ENCODE measurements at regions not wholly inside any gene's neighbourhood (a gene's known extent, or its start where the extent isn't known, plus 50 kb on each side); places are given as distances from the start of the nearest gene placed in this dataset.

DNA sequence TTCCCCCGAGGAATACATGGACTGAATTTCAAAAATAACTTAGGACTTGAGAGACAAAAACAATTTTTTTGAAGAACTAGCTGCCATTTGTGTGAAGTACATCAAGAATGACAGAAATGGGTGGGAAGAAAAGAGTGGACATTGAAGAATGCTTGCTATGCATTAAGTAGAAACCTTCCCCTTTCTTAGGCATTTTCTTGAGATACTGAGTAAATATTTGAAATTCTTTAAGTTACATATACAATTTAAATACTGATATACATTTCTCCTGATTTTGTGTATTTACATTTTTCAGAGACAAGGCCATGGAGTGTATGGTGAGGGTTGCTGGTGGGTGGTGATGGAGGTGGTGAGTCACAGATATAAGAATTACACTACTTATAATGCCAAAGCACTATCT lies 319.3 kb upstream of the ADAMTSL1 start:
- TF ChIP-seq POLR2A (IDR thresholded peaks at IDR 0.05) = no peak
- TF ChIP-seq, protein P1, sequence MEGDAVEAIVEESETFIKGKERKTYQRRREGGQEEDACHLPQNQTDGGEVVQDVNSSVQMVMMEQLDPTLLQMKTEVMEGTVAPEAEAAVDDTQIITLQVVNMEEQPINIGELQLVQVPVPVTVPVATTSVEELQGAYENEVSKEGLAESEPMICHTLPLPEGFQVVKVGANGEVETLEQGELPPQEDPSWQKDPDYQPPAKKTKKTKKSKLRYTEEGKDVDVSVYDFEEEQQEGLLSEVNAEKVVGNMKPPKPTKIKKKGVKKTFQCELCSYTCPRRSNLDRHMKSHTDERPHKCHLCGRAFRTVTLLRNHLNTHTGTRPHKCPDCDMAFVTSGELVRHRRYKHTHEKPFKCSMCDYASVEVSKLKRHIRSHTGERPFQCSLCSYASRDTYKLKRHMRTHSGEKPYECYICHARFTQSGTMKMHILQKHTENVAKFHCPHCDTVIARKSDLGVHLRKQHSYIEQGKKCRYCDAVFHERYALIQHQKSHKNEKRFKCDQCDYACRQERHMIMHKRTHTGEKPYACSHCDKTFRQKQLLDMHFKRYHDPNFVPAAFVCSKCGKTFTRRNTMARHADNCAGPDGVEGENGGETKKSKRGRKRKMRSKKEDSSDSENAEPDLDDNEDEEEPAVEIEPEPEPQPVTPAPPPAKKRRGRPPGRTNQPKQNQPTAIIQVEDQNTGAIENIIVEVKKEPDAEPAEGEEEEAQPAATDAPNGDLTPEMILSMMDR (IDR thresholded peaks at IDR 0.05) = no peak

Measured in esophagus squamous epithelium (tissue), 4 donors.